C4-2B (cell line): ENCODE measurements at regions not wholly inside any gene's neighbourhood (a gene's known extent, or its start where the extent isn't known, plus 50 kb on each side); places are given as distances from the start of the nearest gene placed in this dataset.

Experiments
- CTCF ChIP-seq: fragments of 450-650 bp; conservative IDR thresholded peaks from 2 replicates; pipeline ENCODE4 v1.5.1; 2017; ENCODE audit warnings: mild to moderate bottlenecking
- ZFX ChIP-seq: fragments of 450-650 bp; IDR thresholded peaks from 2 replicates; pipeline ENCODE4 v1.6.1; 2017

- TF ChIP-seq CTCF (no peak), ZFX (no peak)
Measured at GRCh38 chr2:145495590-145495989, 975.7 kb upstream of the ZEB2 start.
